Spleen (tissue), 7 donors: ENCODE measurements at regions not wholly inside any gene's neighbourhood (a gene's known extent, or its start where the extent isn't known, plus 50 kb on each side); places are given as distances from the start of the nearest gene placed in this dataset.

Source experiments
- CTCF ChIP-seq, 11 experiments: fragments of 200-600 bp in 7 of 11; fragments of 450-650 bp in 4 of 11; sonication (generic) in 4 of 11; IDR thresholded peaks in 8 of 11; conservative IDR thresholded peaks in 3 of 11; 1 replicate in 7 of 11; 2 replicates in 4 of 11; pipeline versions ENCODE4 v1.4.0 to v1.8.0; 2016 to 2021; ENCODE audit warnings: antibody characterized with exemption in 11 of 11, inconsistent platforms in 4 of 11, mild to moderate bottlenecking in 1 of 11
- POLR2AphosphoS5 ChIP-seq, 3 donors: sonication (generic); formaldehyde crosslinking; IDR thresholded peaks; one replicate each; pipeline ENCODE4 v1.5.1; 2017; ENCODE audit warnings: antibody characterized with exemption in 3 of 3
- donor health status: DM: no; HTN: no; CAD: no; lungs with moderate emphysema.
- donor health status: DM: no; HTN: no; CAD: no.
- donor health status: DM: no; HTN: no; CAD: no.

- no peak for TF ChIP-seq CTCF (IDR thresholded peaks at IDR 0.05 in 8 of 11, conservative IDR thresholded peaks at IDR 0.05 in 3 of 11)
- no peak for TF ChIP-seq POLR2AphosphoS5 (IDR thresholded peaks at IDR 0.05)
These were observed 140.3 kb downstream of the LYPLAL1 start for GRCh38 chr1:219313961-219314360.
